ENCODE measurements at regions not wholly inside any gene's neighbourhood (a gene's known extent, or its start where the extent isn't known, plus 50 kb on each side); places are given as distances from the start of the nearest gene placed in this dataset.

DNA sequence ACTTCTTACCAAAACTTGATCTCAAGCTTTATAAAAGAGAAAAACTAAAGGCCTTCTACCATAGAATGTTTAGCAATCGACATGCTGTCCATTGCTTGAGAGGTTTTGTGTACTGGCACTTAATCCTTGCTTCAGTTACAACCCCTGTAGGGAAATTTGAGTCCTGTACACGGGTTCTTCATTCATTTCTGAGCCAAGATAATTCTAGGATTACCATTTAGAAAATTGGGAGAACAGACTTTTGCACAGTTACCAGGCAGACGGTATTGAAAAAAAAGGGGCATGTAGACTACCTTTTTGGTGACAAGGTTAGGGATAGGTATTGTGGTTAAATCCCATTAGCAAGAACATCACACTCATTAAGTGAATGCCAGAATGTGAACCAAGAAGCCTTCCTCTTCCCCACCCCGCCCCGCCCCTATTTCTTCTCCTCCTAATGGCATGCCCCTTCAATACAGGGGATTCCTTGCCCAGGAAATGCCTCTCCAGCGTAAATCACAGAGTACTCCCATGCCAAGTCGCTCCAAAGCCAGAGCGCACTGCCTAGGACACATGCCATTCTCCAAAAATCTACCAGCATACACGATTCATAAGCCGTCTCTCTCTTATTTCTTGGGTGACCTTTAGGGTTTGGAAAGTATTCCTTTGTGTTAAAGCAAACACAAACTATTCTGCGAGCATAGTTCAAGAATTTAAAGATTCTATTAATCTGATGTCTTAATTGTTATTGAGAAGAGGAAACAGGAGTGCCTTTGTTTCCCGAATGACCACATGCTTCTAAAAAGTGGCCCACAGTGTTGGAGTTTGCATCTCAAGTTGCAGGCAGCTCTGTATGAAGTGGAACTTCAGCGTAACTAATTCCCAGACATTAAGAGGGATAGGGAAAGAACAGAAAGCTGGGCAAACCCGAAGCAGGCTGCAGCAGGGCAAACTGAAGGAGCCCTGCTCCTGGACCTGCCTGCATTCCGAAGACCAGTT is 164.0 kb upstream of the NR2F2 start:
- TF ChIP-seq, protein P1, sequence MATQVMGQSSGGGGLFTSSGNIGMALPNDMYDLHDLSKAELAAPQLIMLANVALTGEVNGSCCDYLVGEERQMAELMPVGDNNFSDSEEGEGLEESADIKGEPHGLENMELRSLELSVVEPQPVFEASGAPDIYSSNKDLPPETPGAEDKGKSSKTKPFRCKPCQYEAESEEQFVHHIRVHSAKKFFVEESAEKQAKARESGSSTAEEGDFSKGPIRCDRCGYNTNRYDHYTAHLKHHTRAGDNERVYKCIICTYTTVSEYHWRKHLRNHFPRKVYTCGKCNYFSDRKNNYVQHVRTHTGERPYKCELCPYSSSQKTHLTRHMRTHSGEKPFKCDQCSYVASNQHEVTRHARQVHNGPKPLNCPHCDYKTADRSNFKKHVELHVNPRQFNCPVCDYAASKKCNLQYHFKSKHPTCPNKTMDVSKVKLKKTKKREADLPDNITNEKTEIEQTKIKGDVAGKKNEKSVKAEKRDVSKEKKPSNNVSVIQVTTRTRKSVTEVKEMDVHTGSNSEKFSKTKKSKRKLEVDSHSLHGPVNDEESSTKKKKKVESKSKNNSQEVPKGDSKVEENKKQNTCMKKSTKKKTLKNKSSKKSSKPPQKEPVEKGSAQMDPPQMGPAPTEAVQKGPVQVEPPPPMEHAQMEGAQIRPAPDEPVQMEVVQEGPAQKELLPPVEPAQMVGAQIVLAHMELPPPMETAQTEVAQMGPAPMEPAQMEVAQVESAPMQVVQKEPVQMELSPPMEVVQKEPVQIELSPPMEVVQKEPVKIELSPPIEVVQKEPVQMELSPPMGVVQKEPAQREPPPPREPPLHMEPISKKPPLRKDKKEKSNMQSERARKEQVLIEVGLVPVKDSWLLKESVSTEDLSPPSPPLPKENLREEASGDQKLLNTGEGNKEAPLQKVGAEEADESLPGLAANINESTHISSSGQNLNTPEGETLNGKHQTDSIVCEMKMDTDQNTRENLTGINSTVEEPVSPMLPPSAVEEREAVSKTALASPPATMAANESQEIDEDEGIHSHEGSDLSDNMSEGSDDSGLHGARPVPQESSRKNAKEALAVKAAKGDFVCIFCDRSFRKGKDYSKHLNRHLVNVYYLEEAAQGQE (IDR thresholded peaks at IDR 0.05; ENCODE audit: insufficient replicate concordance, low read depth): no peak
- TF ChIP-seq, protein P2, sequence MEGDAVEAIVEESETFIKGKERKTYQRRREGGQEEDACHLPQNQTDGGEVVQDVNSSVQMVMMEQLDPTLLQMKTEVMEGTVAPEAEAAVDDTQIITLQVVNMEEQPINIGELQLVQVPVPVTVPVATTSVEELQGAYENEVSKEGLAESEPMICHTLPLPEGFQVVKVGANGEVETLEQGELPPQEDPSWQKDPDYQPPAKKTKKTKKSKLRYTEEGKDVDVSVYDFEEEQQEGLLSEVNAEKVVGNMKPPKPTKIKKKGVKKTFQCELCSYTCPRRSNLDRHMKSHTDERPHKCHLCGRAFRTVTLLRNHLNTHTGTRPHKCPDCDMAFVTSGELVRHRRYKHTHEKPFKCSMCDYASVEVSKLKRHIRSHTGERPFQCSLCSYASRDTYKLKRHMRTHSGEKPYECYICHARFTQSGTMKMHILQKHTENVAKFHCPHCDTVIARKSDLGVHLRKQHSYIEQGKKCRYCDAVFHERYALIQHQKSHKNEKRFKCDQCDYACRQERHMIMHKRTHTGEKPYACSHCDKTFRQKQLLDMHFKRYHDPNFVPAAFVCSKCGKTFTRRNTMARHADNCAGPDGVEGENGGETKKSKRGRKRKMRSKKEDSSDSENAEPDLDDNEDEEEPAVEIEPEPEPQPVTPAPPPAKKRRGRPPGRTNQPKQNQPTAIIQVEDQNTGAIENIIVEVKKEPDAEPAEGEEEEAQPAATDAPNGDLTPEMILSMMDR (IDR thresholded peaks at IDR 0.05; ENCODE audit: insufficient read depth, low read length): no peak
- TF ChIP-seq POLR2AphosphoS5 (IDR thresholded peaks at IDR 0.05; ENCODE audit: low read depth): no peak
- TF ChIP-seq GABPA (IDR thresholded peaks at IDR 0.05; ENCODE audit: low read depth): no peak
